ENCODE measurements at regions not wholly inside any gene's neighbourhood (a gene's known extent, or its start where the extent isn't known, plus 50 kb on each side); places are given as distances from the start of the nearest gene placed in this dataset.
"Not testable (repeated sequence)": the region's sequence is repeated elsewhere in the genome, so short reads cannot be mapped to it uniquely, and the experiment has no call there.

- no peak overlapping the region for H3K4me3 ChIP-seq (ENCODE audit: low read depth, low read length)
These were observed 110.8 kb downstream of the PWWP3B start for GRCh38 chrX:106278951-106279350.

GRCh38 chrX:106281383-106281782 is 113.3 kb downstream of the PWWP3B start:
- no peak overlapping the region for H3K4me3 ChIP-seq (ENCODE audit: low read depth, low read length)
- no peak for TF ChIP-seq CTCF (IDR thresholded peaks at IDR 0.05; ENCODE audit: borderline replicate concordance, insufficient read depth, low read depth, low read length)

More at GRCh38 chrX:106278951-106279350, 110.8 kb downstream of the PWWP3B start:
- TF ChIP-seq CTCF (IDR thresholded peaks at IDR 0.05; ENCODE audit: borderline replicate concordance, insufficient read depth, low read depth, low read length), result no peak

- no peak overlapping the region for H3K4me3 ChIP-seq (ENCODE audit: low read depth, low read length)
- TF ChIP-seq CTCF (IDR thresholded peaks at IDR 0.05; ENCODE audit: borderline replicate concordance, insufficient read depth, low read depth, low read length), result no peak
These were observed 115.7 kb downstream of the PWWP3B start for GRCh38 chrX:106283841-106284240.

- no peak for TF ChIP-seq CTCF (IDR thresholded peaks at IDR 0.05; ENCODE audit: borderline replicate concordance, insufficient read depth, low read depth, low read length)
These were observed 116.4 kb downstream of the PWWP3B start for GRCh38 chrX:106284431-106285025.

GRCh38 chrX:106286053-106286650 is 118.0 kb downstream of the PWWP3B start:
- TF ChIP-seq CTCF (IDR thresholded peaks at IDR 0.05; ENCODE audit: borderline replicate concordance, insufficient read depth, low read depth, low read length), result no peak
- H3K4me3 ChIP-seq (ENCODE audit: low read depth, low read length), result no peak overlapping the region

More at GRCh38 chrX:106284431-106285025, 116.4 kb downstream of the PWWP3B start:
- no peak overlapping the region for H3K4me3 ChIP-seq (ENCODE audit: low read depth, low read length)

- H3K4me3 ChIP-seq (ENCODE audit: low read depth, low read length), result not testable (repeated sequence)
These were observed 122.7 kb downstream of the PWWP3B start for GRCh38 chrX:106290778-106291177.

- H3K4me3 ChIP-seq (ENCODE audit: low read depth, low read length), result not testable (repeated sequence)
These were observed 123.8 kb downstream of the PWWP3B start for GRCh38 chrX:106291779-106292390.

- no peak for TF ChIP-seq CTCF (IDR thresholded peaks at IDR 0.05; ENCODE audit: borderline replicate concordance, insufficient read depth, low read depth, low read length)
- H3K4me3 ChIP-seq (ENCODE audit: low read depth, low read length), result no peak overlapping the region
These were observed 132.1 kb downstream of the PWWP3B start for GRCh38 chrX:106300239-106300638.
